Muscle layer of duodenum (tissue), 2 donors: ENCODE measurements at regions not wholly inside any gene's neighbourhood (a gene's known extent, or its start where the extent isn't known, plus 50 kb on each side); places are given as distances from the start of the nearest gene placed in this dataset.
"Not testable (repeated sequence)": the region's sequence is repeated elsewhere in the genome, so short reads cannot be mapped to it uniquely, and the experiment has no call there.

Experiments used
- H3K27ac ChIP-seq: one replicate; pipeline ENCODE4 v1.7.0; 2013; ENCODE audit warnings: mild to moderate bottlenecking, low read length
- H3K27me3 ChIP-seq: one replicate; pipeline ENCODE4 v1.7.0; 2013; ENCODE audit warnings: low read depth, mild to moderate bottlenecking, control low read depth, low read length
- H3K36me3 ChIP-seq, 2 donors: one replicate each; pipeline ENCODE4 v1.7.0; 2013; ENCODE audit warnings: low read length in 2 of 2, control low read depth in 1 of 2, mild to moderate bottlenecking in 1 of 2; ENCODE audit not compliant: insufficient read depth in 2 of 2, control insufficient read depth in 1 of 2
- H3K4me1 ChIP-seq, 2 donors: one replicate each; pipeline ENCODE4 v1.7.0; 2013; ENCODE audit warnings: low read length in 2 of 2, mild to moderate bottlenecking in 2 of 2, control low read depth in 1 of 2, moderate library complexity in 1 of 2; ENCODE audit not compliant: insufficient read depth in 2 of 2, control insufficient read depth in 1 of 2
- H3K4me3 ChIP-seq, 2 donors: one replicate each; pipeline ENCODE4 v1.7.0; 2013; ENCODE audit warnings: low read length in 2 of 2, low read depth in 1 of 2, mild to moderate bottlenecking in 1 of 2
- H3K9me3 ChIP-seq, 2 donors: one replicate each; pipeline ENCODE4 v1.7.0; 2013; ENCODE audit warnings: low read length in 2 of 2, control low read depth in 1 of 2, mild to moderate bottlenecking in 1 of 2; ENCODE audit not compliant: control insufficient read depth in 1 of 2
- donor health status: healthy.

- not testable (repeated sequence) for H3K9me3 ChIP-seq, H3K36me3 ChIP-seq, H3K27ac ChIP-seq, H3K4me3 ChIP-seq, H3K27me3 ChIP-seq, H3K4me1 ChIP-seq
These were observed 225.8 kb upstream of the MSX2 start for GRCh38 chr5:174498575-174498974.

- H3K36me3 ChIP-seq = no peaks in the 10 kb centered on the region
- H3K27ac ChIP-seq = no peak overlapping the region
- no peaks in the 10 kb centered on the region for H3K27me3 ChIP-seq
- H3K4me3 ChIP-seq = no peak overlapping the region
- peaks cover 0 to 9% of the 10 kb centered on the region in 2 donors for H3K9me3 ChIP-seq
- no peaks in the 10 kb centered on the region for H3K4me1 ChIP-seq
These were observed 223.7 kb upstream of the MSX2 start for GRCh38 chr5:174500636-174501035.

- Histone ChIP-seq H3K27ac (no peak overlapping the region), H3K27me3 (no peaks in the 10 kb centered on the region), H3K4me1 (no peaks in the 10 kb centered on the region), H3K9me3 (peaks cover 0 to 9% of the 10 kb centered on the region in 2 donors), H3K36me3 (no peaks in the 10 kb centered on the region), H3K4me3 (no peak overlapping the region)
These were observed 222.8 kb upstream of the MSX2 start for GRCh38 chr5:174501461-174502069.

- no peaks in the 10 kb centered on the region for H3K27me3 ChIP-seq
- no peak overlapping the region for H3K27ac ChIP-seq
- H3K4me1 ChIP-seq = no peaks in the 10 kb centered on the region
- no peak overlapping the region for H3K4me3 ChIP-seq
- H3K9me3 ChIP-seq = peaks cover 0 to 4% of the 10 kb centered on the region in 2 donors
- no peaks in the 10 kb centered on the region for H3K36me3 ChIP-seq
These were observed 221.3 kb upstream of the MSX2 start for GRCh38 chr5:174503086-174503460.

GRCh38 chr5:174503461-174504265 is 220.7 kb upstream of the MSX2 start:
- Histone ChIP-seq H3K9me3 (peaks cover 0 to 1% of the 10 kb centered on the region in 2 donors), H3K4me3 (no peak overlapping the region), H3K27me3 (no peaks in the 10 kb centered on the region), H3K27ac (no peak overlapping the region), H3K36me3 (no peaks in the 10 kb centered on the region), H3K4me1 (no peaks in the 10 kb centered on the region)

- Histone ChIP-seq H3K36me3 (no peaks in the 10 kb centered on the region), H3K27me3 (no peaks in the 10 kb centered on the region), H3K9me3 (no peaks in the 10 kb centered on the region), H3K4me3 (no peak overlapping the region), H3K27ac (no peak overlapping the region), H3K4me1 (no peaks in the 10 kb centered on the region)
These were observed 220.1 kb upstream of the MSX2 start for GRCh38 chr5:174504266-174504726.

- Histone ChIP-seq H3K9me3 (no peaks in the 10 kb centered on the region), H3K36me3 (no peaks in the 10 kb centered on the region), H3K4me3 (no peak overlapping the region), H3K4me1 (no peaks in the 10 kb centered on the region), H3K27ac (no peak overlapping the region), H3K27me3 (no peaks in the 10 kb centered on the region)
These were observed 218.8 kb upstream of the MSX2 start for GRCh38 chr5:174505621-174506020.

GRCh38 chr5:174510782-174511453 is 213.5 kb upstream of the MSX2 start:
- not testable (repeated sequence) for H3K27me3 ChIP-seq, H3K27ac ChIP-seq, H3K36me3 ChIP-seq, H3K4me1 ChIP-seq, H3K4me3 ChIP-seq, H3K9me3 ChIP-seq

- no peak overlapping the region for H3K27ac ChIP-seq
- no peak overlapping the region for H3K4me3 ChIP-seq
- H3K27me3 ChIP-seq = no peaks in the 10 kb centered on the region
- no peaks in the 10 kb centered on the region for H3K9me3 ChIP-seq
- H3K36me3 ChIP-seq = no peaks in the 10 kb centered on the region
- no peaks in the 10 kb centered on the region for H3K4me1 ChIP-seq
These were observed 212.6 kb upstream of the MSX2 start for GRCh38 chr5:174511714-174512253.

- H3K4me1 ChIP-seq = no peaks in the 10 kb centered on the region
- H3K36me3 ChIP-seq = no peaks in the 10 kb centered on the region
- H3K27ac ChIP-seq = no peak overlapping the region
- H3K9me3 ChIP-seq = no peaks in the 10 kb centered on the region
- H3K4me3 ChIP-seq = no peak overlapping the region
- H3K27me3 ChIP-seq = no peaks in the 10 kb centered on the region
These were observed 210.1 kb upstream of the MSX2 start for GRCh38 chr5:174514325-174514724.

- no peaks in the 10 kb centered on the region for H3K36me3 ChIP-seq
- no peak overlapping the region for H3K4me3 ChIP-seq
- no peaks in the 10 kb centered on the region for H3K4me1 ChIP-seq
- no peaks in the 10 kb centered on the region for H3K9me3 ChIP-seq
- no peaks in the 10 kb centered on the region for H3K27me3 ChIP-seq
- no peak overlapping the region for H3K27ac ChIP-seq
These were observed 209.4 kb upstream of the MSX2 start for GRCh38 chr5:174514983-174515394.
